HG02571 (cell line): ENCODE measurements at regions not wholly inside any gene's neighbourhood (a gene's known extent, or its start where the extent isn't known, plus 50 kb on each side); places are given as distances from the start of the nearest gene placed in this dataset.

Experiments
- ATAC-seq: cut with Tn5 transposase; IDR thresholded peaks from one replicate; pipeline ENCODE4 v1.9.1; 2021; ENCODE audit warnings: mild to moderate bottlenecking, moderate library complexity; ENCODE audit not compliant: unreplicated experiment

- no peak for ATAC-seq
Observed at GRCh38 chr10:44674536-44675386, 236.4 kb upstream of the TMEM72 start.

- ATAC-seq: no peak
Observed at GRCh38 chr10:44675387-44675874, 235.7 kb upstream of the TMEM72 start.

- ATAC-seq: no peak
Observed at GRCh38 chr10:44680764-44681163, 230.4 kb upstream of the TMEM72 start.

- no peak for ATAC-seq
Observed at GRCh38 chr10:44682507-44682906, 228.6 kb upstream of the TMEM72 start.

- no peak for ATAC-seq
Observed at GRCh38 chr10:44684661-44685060, 226.5 kb upstream of the TMEM72 start.

- ATAC-seq: no peak
Observed at GRCh38 chr10:44685220-44685619, 225.9 kb upstream of the TMEM72 start.

- no peak for ATAC-seq
Observed at GRCh38 chr10:44685747-44686146, 225.4 kb upstream of the TMEM72 start.

GRCh38 chr10:44689368-44689767, 221.8 kb upstream of the TMEM72 start:
- ATAC-seq: no peak

- no peak for ATAC-seq
Observed at GRCh38 chr10:44696496-44696895, 214.6 kb upstream of the TMEM72 start.

GRCh38 chr10:44697116-44697515, 214.0 kb upstream of the TMEM72 start:
- no peak for ATAC-seq

- no peak for ATAC-seq
Observed at GRCh38 chr10:44702531-44702930, 208.6 kb upstream of the TMEM72 start.

GRCh38 chr10:44703241-44704155, 207.6 kb upstream of the TMEM72 start:
- ATAC-seq: no peak

GRCh38 chr10:44704616-44705015, 206.5 kb upstream of the TMEM72 start:
- no peak for ATAC-seq

- no peak for ATAC-seq
Observed at GRCh38 chr10:44706745-44707144, 204.4 kb upstream of the TMEM72 start.

- ATAC-seq: no peak
Observed at GRCh38 chr10:44713307-44713706, 197.8 kb upstream of the TMEM72 start.

- ATAC-seq: no peak
Observed at GRCh38 chr10:44714451-44714850, 196.7 kb upstream of the TMEM72 start.

GRCh38 chr10:44715136-44715535, 196.0 kb upstream of the TMEM72 start:
- ATAC-seq: no peak

- no peak for ATAC-seq
Observed at GRCh38 chr10:44716470-44717015, 194.6 kb upstream of the TMEM72 start.

GRCh38 chr10:44723082-44723481, 188.1 kb upstream of the TMEM72 start:
- ATAC-seq: no peak

- no peak for ATAC-seq
Observed at GRCh38 chr10:44723619-44724325, 187.4 kb upstream of the TMEM72 start.
